HepG2 (cell line): ENCODE measurements at regions not wholly inside any gene's neighbourhood (a gene's known extent, or its start where the extent isn't known, plus 50 kb on each side); places are given as distances from the start of the nearest gene placed in this dataset.

Experiments
- STAG1 ChIP-seq: sonication (generic); formaldehyde crosslinking; IDR thresholded peaks from 2 replicates; pipeline ENCODE4 v1.4.0; 2020; ENCODE audit warnings: missing genetic modification reagents
- ZBTB20 ChIP-seq: sonication (generic); formaldehyde crosslinking; IDR thresholded peaks from 2 replicates; pipeline ENCODE4 v1.8.1; 2023; ENCODE audit warnings: missing genetic modification reagents, low read depth, mild to moderate bottlenecking, borderline replicate concordance
- TF ChIP-seq, protein P1 (sequence below): sonication (generic); formaldehyde crosslinking; IDR thresholded peaks from 2 replicates; pipeline ENCODE4 v1.5.1; 2020; ENCODE audit warnings: mild to moderate bottlenecking, missing genetic modification reagents, borderline replicate concordance
- TF ChIP-seq, protein P2 (sequence below): sonication (generic); formaldehyde crosslinking; IDR thresholded peaks from 2 replicates; pipeline ENCODE4 v1.5.1; 2020; ENCODE audit warnings: missing genetic modification reagents, mild to moderate bottlenecking, borderline replicate concordance
- TF ChIP-seq, protein P3 (sequence below), 2 experiments: sonication (generic) in 1 of 2; formaldehyde crosslinking in 1 of 2; IDR thresholded peaks; 2 replicates each; pipeline versions ENCODE4 v1.6.1 to v1.9.0; 2014 to 2022; ENCODE audit warnings: antibody characterized with exemption in 1 of 2, borderline replicate concordance in 1 of 2, inconsistent platforms in 1 of 2, low read depth in 1 of 2, missing genetic modification reagents in 1 of 2

- TF ChIP-seq, protein P1, sequence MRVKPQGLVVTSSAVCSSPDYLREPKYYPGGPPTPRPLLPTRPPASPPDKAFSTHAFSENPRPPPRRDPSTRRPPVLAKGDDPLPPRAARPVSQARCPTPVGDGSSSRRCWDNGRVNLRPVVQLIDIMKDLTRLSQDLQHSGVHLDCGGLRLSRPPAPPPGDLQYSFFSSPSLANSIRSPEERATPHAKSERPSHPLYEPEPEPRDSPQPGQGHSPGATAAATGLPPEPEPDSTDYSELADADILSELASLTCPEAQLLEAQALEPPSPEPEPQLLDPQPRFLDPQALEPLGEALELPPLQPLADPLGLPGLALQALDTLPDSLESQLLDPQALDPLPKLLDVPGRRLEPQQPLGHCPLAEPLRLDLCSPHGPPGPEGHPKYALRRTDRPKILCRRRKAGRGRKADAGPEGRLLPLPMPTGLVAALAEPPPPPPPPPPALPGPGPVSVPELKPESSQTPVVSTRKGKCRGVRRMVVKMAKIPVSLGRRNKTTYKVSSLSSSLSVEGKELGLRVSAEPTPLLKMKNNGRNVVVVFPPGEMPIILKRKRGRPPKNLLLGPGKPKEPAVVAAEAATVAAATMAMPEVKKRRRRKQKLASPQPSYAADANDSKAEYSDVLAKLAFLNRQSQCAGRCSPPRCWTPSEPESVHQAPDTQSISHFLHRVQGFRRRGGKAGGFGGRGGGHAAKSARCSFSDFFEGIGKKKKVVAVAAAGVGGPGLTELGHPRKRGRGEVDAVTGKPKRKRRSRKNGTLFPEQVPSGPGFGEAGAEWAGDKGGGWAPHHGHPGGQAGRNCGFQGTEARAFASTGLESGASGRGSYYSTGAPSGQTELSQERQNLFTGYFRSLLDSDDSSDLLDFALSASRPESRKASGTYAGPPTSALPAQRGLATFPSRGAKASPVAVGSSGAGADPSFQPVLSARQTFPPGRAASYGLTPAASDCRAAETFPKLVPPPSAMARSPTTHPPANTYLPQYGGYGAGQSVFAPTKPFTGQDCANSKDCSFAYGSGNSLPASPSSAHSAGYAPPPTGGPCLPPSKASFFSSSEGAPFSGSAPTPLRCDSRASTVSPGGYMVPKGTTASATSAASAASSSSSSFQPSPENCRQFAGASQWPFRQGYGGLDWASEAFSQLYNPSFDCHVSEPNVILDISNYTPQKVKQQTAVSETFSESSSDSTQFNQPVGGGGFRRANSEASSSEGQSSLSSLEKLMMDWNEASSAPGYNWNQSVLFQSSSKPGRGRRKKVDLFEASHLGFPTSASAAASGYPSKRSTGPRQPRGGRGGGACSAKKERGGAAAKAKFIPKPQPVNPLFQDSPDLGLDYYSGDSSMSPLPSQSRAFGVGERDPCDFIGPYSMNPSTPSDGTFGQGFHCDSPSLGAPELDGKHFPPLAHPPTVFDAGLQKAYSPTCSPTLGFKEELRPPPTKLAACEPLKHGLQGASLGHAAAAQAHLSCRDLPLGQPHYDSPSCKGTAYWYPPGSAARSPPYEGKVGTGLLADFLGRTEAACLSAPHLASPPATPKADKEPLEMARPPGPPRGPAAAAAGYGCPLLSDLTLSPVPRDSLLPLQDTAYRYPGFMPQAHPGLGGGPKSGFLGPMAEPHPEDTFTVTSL = no peak
- TF ChIP-seq, protein P2, sequence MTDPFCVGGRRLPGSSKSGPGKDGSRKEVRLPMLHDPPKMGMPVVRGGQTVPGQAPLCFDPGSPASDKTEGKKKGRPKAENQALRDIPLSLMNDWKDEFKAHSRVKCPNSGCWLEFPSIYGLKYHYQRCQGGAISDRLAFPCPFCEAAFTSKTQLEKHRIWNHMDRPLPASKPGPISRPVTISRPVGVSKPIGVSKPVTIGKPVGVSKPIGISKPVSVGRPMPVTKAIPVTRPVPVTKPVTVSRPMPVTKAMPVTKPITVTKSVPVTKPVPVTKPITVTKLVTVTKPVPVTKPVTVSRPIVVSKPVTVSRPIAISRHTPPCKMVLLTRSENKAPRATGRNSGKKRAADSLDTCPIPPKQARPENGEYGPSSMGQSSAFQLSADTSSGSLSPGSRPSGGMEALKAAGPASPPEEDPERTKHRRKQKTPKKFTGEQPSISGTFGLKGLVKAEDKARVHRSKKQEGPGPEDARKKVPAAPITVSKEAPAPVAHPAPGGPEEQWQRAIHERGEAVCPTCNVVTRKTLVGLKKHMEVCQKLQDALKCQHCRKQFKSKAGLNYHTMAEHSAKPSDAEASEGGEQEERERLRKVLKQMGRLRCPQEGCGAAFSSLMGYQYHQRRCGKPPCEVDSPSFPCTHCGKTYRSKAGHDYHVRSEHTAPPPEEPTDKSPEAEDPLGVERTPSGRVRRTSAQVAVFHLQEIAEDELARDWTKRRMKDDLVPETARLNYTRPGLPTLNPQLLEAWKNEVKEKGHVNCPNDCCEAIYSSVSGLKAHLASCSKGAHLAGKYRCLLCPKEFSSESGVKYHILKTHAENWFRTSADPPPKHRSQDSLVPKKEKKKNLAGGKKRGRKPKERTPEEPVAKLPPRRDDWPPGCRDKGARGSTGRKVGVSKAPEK (CRISPR knock-in tag) = no peak
- no peak for TF ChIP-seq ZBTB20 (CRISPR knock-in tag)
- TF ChIP-seq, protein P3, sequence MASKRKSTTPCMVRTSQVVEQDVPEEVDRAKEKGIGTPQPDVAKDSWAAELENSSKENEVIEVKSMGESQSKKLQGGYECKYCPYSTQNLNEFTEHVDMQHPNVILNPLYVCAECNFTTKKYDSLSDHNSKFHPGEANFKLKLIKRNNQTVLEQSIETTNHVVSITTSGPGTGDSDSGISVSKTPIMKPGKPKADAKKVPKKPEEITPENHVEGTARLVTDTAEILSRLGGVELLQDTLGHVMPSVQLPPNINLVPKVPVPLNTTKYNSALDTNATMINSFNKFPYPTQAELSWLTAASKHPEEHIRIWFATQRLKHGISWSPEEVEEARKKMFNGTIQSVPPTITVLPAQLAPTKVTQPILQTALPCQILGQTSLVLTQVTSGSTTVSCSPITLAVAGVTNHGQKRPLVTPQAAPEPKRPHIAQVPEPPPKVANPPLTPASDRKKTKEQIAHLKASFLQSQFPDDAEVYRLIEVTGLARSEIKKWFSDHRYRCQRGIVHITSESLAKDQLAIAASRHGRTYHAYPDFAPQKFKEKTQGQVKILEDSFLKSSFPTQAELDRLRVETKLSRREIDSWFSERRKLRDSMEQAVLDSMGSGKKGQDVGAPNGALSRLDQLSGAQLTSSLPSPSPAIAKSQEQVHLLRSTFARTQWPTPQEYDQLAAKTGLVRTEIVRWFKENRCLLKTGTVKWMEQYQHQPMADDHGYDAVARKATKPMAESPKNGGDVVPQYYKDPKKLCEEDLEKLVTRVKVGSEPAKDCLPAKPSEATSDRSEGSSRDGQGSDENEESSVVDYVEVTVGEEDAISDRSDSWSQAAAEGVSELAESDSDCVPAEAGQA (IDR thresholded peaks at IDR 0.05; ENCODE audit: low read depth) = no peak
- TF ChIP-seq, protein P3 (CRISPR knock-in tag; IDR thresholded peaks at IDR 0.05; ENCODE audit: borderline replicate concordance) = no peak
- TF ChIP-seq STAG1 (CRISPR knock-in tag) = no peak
These were observed 249.7 kb upstream of the ZNF462 start (continued) for GRCh38 chr9:106613250-106613737.
